PC-3 (cell line): ENCODE measurements at regions not wholly inside any gene's neighbourhood (a gene's known extent, or its start where the extent isn't known, plus 50 kb on each side); places are given as distances from the start of the nearest gene placed in this dataset.

Source experiments
- CTCF ChIP-seq: fragments of 300-600 bp; sonication (generic); conservative IDR thresholded peaks from 2 replicates; pipeline ENCODE4 v1.5.1; 2017; ENCODE audit warnings: antibody characterized with exemption, low read depth, mild to moderate bottlenecking, low read length
- EZH2 ChIP-seq: fragments of 300-600 bp; sonication (generic); IDR thresholded peaks from one replicate; pipeline ENCODE4 v1.6.1; 2017; ENCODE audit warnings: antibody characterized with exemption, mild to moderate bottlenecking, low read length; ENCODE audit not compliant: unreplicated experiment

- TF ChIP-seq CTCF, result no peak
- no peak for TF ChIP-seq EZH2
These were observed 267.8 kb upstream of the RAG2 start for GRCh38 chr11:36865846-36866245.
